ENCODE measurements at regions not wholly inside any gene's neighbourhood (a gene's known extent, or its start where the extent isn't known, plus 50 kb on each side); places are given as distances from the start of the nearest gene placed in this dataset.

- H3K79me2 ChIP-seq (ENCODE audit: insufficient read depth, low read length) = no peaks in the 10 kb centered on the region
- no peak overlapping the region for H3K27ac ChIP-seq (ENCODE audit: low read depth, low read length)
- no peaks in the 10 kb centered on the region for H3K27me3 ChIP-seq (ENCODE audit: low read length)
- H2AFZ ChIP-seq (ENCODE audit: low read depth, low read length, severe bottlenecking) = no peak overlapping the region
- no peaks in the 10 kb centered on the region for H3F3A ChIP-seq (ENCODE audit: insufficient read depth)
- TF ChIP-seq EZH2phosphoT487 (conservative IDR thresholded peaks at IDR 0.05; ENCODE audit: low read length) (no peak), CTCF (IDR thresholded peaks at IDR 0.05; ENCODE audit: insufficient read depth, low read length, poor library complexity, severe bottlenecking) (no peak)
- no peaks in the 10 kb centered on the region for H4K20me1 ChIP-seq (ENCODE audit: low read depth, low read length)
- no peaks in the 10 kb centered on the region for H3K9me3 ChIP-seq (ENCODE audit: insufficient read depth, low read length)
- H3K36me3 ChIP-seq (ENCODE audit: low read length) = no peaks in the 10 kb centered on the region
- H3K9ac ChIP-seq (ENCODE audit: low read length) = no peak overlapping the region
- no peaks in the 10 kb centered on the region for H3K9me2 ChIP-seq (replicated peaks; ENCODE audit: insufficient read depth, low read length)
- H3K4me3 ChIP-seq (ENCODE audit: insufficient read depth, low read length, poor library complexity, severe bottlenecking) = no peak overlapping the region
- H3K4me2 ChIP-seq (ENCODE audit: low read depth, low read length, poor library complexity, severe bottlenecking) = no peak overlapping the region
Measured at GRCh38 chr7:10845225-10845624, 128.4 kb upstream of the PHF14 start.

- no peaks in the 10 kb centered on the region; the same call in 1 of the 2 replicates for H4K20me1 ChIP-seq (ENCODE audit: low read depth, low read length)
Measured at GRCh38 chr7:10855583-10855982, 118.1 kb upstream of the PHF14 start.

GRCh38 chr7:10860516-10860915, 113.2 kb upstream of the PHF14 start:
- no peak overlapping the region for H3K4me2 ChIP-seq (ENCODE audit: low read depth, low read length, poor library complexity, severe bottlenecking)
- no peak overlapping the region for H3K4me3 ChIP-seq (ENCODE audit: insufficient read depth, low read length, poor library complexity, severe bottlenecking)
- no peaks in the 10 kb centered on the region for H3K9me3 ChIP-seq (ENCODE audit: insufficient read depth, low read length)
- no peak overlapping the region for H3K9ac ChIP-seq (ENCODE audit: low read length)
- H3K9me2 ChIP-seq (replicated peaks; ENCODE audit: insufficient read depth, low read length) = no peaks in the 10 kb centered on the region
- no peaks in the 10 kb centered on the region for H3K79me2 ChIP-seq (ENCODE audit: insufficient read depth, low read length)
- no peaks in the 10 kb centered on the region for H3K27me3 ChIP-seq (ENCODE audit: low read length)
- H4K20me1 ChIP-seq (ENCODE audit: low read depth, low read length) = no peaks in the 10 kb centered on the region
- no peak overlapping the region for H2AFZ ChIP-seq (ENCODE audit: low read depth, low read length, severe bottlenecking)
- TF ChIP-seq EZH2phosphoT487 (conservative IDR thresholded peaks at IDR 0.05; ENCODE audit: low read length) (no peak), CTCF (IDR thresholded peaks at IDR 0.05; ENCODE audit: insufficient read depth, low read length, poor library complexity, severe bottlenecking) (no peak)
- H3F3A ChIP-seq (ENCODE audit: insufficient read depth) = no peaks in the 10 kb centered on the region
- H3K36me3 ChIP-seq (ENCODE audit: low read length) = no peaks in the 10 kb centered on the region
- no peak overlapping the region for H3K27ac ChIP-seq (ENCODE audit: low read depth, low read length)

More at GRCh38 chr7:10855583-10855982, 118.1 kb upstream of the PHF14 start:
- H3K27me3 ChIP-seq (ENCODE audit: low read length) = no peaks in the 10 kb centered on the region
- H3K4me3 ChIP-seq (ENCODE audit: insufficient read depth, low read length, poor library complexity, severe bottlenecking) = no peak overlapping the region
- H3K27ac ChIP-seq (ENCODE audit: low read depth, low read length) = no peak overlapping the region
- H3K36me3 ChIP-seq (ENCODE audit: low read length) = no peaks in the 10 kb centered on the region
- H3K9me2 ChIP-seq (replicated peaks; ENCODE audit: insufficient read depth, low read length) = no peaks in the 10 kb centered on the region
- H3K9me3 ChIP-seq (ENCODE audit: insufficient read depth, low read length) = no peaks in the 10 kb centered on the region
- no peak for TF ChIP-seq CTCF (IDR thresholded peaks at IDR 0.05; ENCODE audit: insufficient read depth, low read length, poor library complexity, severe bottlenecking)
- no peak for TF ChIP-seq EZH2phosphoT487 (conservative IDR thresholded peaks at IDR 0.05; ENCODE audit: low read length)
- no peak overlapping the region for H3K4me2 ChIP-seq (ENCODE audit: low read depth, low read length, poor library complexity, severe bottlenecking)
- H2AFZ ChIP-seq (ENCODE audit: low read depth, low read length, severe bottlenecking) = no peak overlapping the region
- H3K9ac ChIP-seq (ENCODE audit: low read length) = no peak overlapping the region
- H3K79me2 ChIP-seq (ENCODE audit: insufficient read depth, low read length) = no peaks in the 10 kb centered on the region
- H3F3A ChIP-seq (ENCODE audit: insufficient read depth) = no peaks in the 10 kb centered on the region
